HCT116 (cell line): ENCODE measurements at regions not wholly inside any gene's neighbourhood (a gene's known extent, or its start where the extent isn't known, plus 50 kb on each side); places are given as distances from the start of the nearest gene placed in this dataset.

Source experiments
- ATAC-seq: fragments of 200-7000 bp; cut with Tn5 transposase; 2 replicates; pipeline ENCODE4 v1.9.1; 2020; ENCODE audit warnings: mild to moderate bottlenecking, moderate library complexity
- BruUV-seq: library from RNA; stranded (reverse); fragments of 400-500 nt; replicated peaks from 2 replicates; lab custom pipeline; 2021; lab: Mats Ljungman, UMichigan
- CTCF ChIA-PET: fragments of 300-600 bp; sonication (Branson Sonifier 250); formaldehyde crosslinking; loops from one replicate; lab custom pipeline; 2021; ENCODE audit warnings: antibody characterized with exemption; lab: Charles Lee
- POLR2A ChIA-PET: fragments of 300-600, 350-600 bp; sonication (Branson Sonifier 250); formaldehyde crosslinking; loops from one replicate; lab custom pipeline; 2021; ENCODE audit warnings: antibody characterized with exemption; lab: Charles Lee
- RAD21 ChIA-PET, 2 experiments: fragments of 300-600 bp; sonication (Branson Sonifier 250); formaldehyde crosslinking; loops; one replicate each; lab custom pipeline; 2023; ENCODE audit warnings: low total read pairs in 2 of 2; ENCODE audit not compliant: uncharacterized antibody in 2 of 2, unreplicated experiment in 2 of 2, low non-redundant PET in 1 of 2; lab: Charles Lee
- DNase-seq: peaks from one replicate; pipeline ENCODE4 v3.0.0-alpha.2; 2010; ENCODE audit warnings: low read depth, low spot score
- H2AFZ ChIP-seq: fragments of 200-600 bp; shearing (Covaris generic), sonication (generic); 2 replicates; pipeline ENCODE4 v1.6.1; 2017; ENCODE audit warnings: low read depth, mixed run types, mixed read lengths, antibody characterized with exemption, low read length; ENCODE audit not compliant: poor library complexity, severe bottlenecking
- H3K27ac ChIP-seq: 2 replicates; pipeline ENCODE4 v1.5.1; 2012; ENCODE audit warnings: low read depth, low read length
- H3K27me3 ChIP-seq: fragments of 200-600 bp; sonication (generic); 2 replicates; pipeline ENCODE4 v1.6.1; 2016; ENCODE audit warnings: mixed run types, low read length, mixed read lengths; ENCODE audit not compliant: insufficient read depth
- H3K36me3 ChIP-seq, 2 experiments: fragments of 200-500 bp in 1 of 2; fragments of 200-600 bp in 1 of 2; sonication (Bioruptor generic) in 1 of 2; sonication (generic) in 1 of 2; 2 replicates each; pipeline versions ENCODE4 v1.5.1 to v1.6.1; 2014 to 2016; ENCODE audit warnings: low read length in 2 of 2, inconsistent platforms in 1 of 2, mixed read lengths in 1 of 2, mixed run types in 1 of 2; ENCODE audit not compliant: insufficient read depth in 2 of 2, control insufficient read depth in 1 of 2
- H3K4me1 ChIP-seq, 2 experiments: fragments of 200-600 bp in 1 of 2; sonication (generic) in 1 of 2; 2 replicates each; pipeline versions ENCODE4 v1.5.1 to v1.6.1; 2012 to 2017; ENCODE audit warnings: low read length in 2 of 2, inconsistent platforms in 1 of 2, mild to moderate bottlenecking in 1 of 2, mixed read lengths in 1 of 2, mixed run types in 1 of 2, moderate library complexity in 1 of 2; ENCODE audit not compliant: insufficient read depth in 2 of 2, control insufficient read depth in 1 of 2
- H3K4me2 ChIP-seq: fragments of 200-600 bp; sonication (generic); 2 replicates; pipeline ENCODE4 v1.6.1; 2017; ENCODE audit warnings: mixed run types, low read length, mixed read lengths
- H3K4me3 ChIP-seq, 2 experiments: fragments of 200-600 bp in 1 of 2; sonication (generic) in 1 of 2; replicated peaks in 1 of 2; 2 replicates each; pipeline ENCODE4 v1.5.1; 2011 to 2016; ENCODE audit warnings: low read length in 2 of 2, control low read depth in 1 of 2, low read depth in 1 of 2, mild to moderate bottlenecking in 1 of 2, mixed read lengths in 1 of 2, mixed run types in 1 of 2
- H3K79me2 ChIP-seq: fragments of 200-600 bp; sonication (generic); 2 replicates; pipeline ENCODE4 v1.6.1; 2017; ENCODE audit warnings: mild to moderate bottlenecking, mixed run types, low read length, moderate library complexity, mixed read lengths; ENCODE audit not compliant: insufficient read depth
- H3K9ac ChIP-seq: fragments of 200-600 bp; sonication (generic); 2 replicates; pipeline ENCODE4 v1.6.1; 2016; ENCODE audit warnings: low read length, mixed read lengths
- H3K9me2 ChIP-seq: fragments of 200-600 bp; sonication (generic), shearing (Covaris generic); 2 replicates; pipeline ENCODE4 v1.6.1; 2017; ENCODE audit warnings: mixed run types, mild to moderate bottlenecking, moderate library complexity; ENCODE audit not compliant: insufficient read depth
- H3K9me3 ChIP-seq, 2 experiments: fragments of 200-500 bp in 1 of 2; fragments of 200-600 bp in 1 of 2; sonication (Bioruptor generic) in 1 of 2; sonication (generic) in 1 of 2; 2 replicates each; pipeline ENCODE4 v1.6.1; 2014 to 2017; ENCODE audit warnings: low read length in 2 of 2, mixed read lengths in 2 of 2, inconsistent platforms in 1 of 2, low read depth in 1 of 2, mild to moderate bottlenecking in 1 of 2, mixed run types in 1 of 2, moderate library complexity in 1 of 2; ENCODE audit not compliant: control insufficient read depth in 1 of 2, insufficient read depth in 1 of 2
- H4K20me1 ChIP-seq: fragments of 200-600 bp; sonication (generic), shearing (Covaris generic); 2 replicates; pipeline ENCODE4 v1.6.1; 2017; ENCODE audit warnings: mixed run types, mild to moderate bottlenecking, moderate library complexity; ENCODE audit not compliant: insufficient read depth
- CBX3 ChIP-seq: IDR thresholded peaks from 2 replicates; pipeline ENCODE4 v1.6.1; 2012; ENCODE audit warnings: low read depth
- CEBPB ChIP-seq: IDR thresholded peaks from 2 replicates; pipeline ENCODE4 v1.6.1; 2012; ENCODE audit warnings: low read depth
- EGR1 ChIP-seq: IDR thresholded peaks from 2 replicates; pipeline ENCODE4 v1.6.1; 2012; ENCODE audit warnings: low read depth
- ELF1 ChIP-seq: IDR thresholded peaks from 2 replicates; pipeline ENCODE4 v1.6.1; 2012; ENCODE audit warnings: low read depth, borderline replicate concordance
- EZH2phosphoT487 ChIP-seq: fragments of 200-600 bp; IDR thresholded peaks from 2 replicates; pipeline ENCODE4 v1.6.1; 2018; ENCODE audit warnings: antibody characterized with exemption, borderline replicate concordance
- FOSL1 ChIP-seq: IDR thresholded peaks from 2 replicates; pipeline ENCODE4 v1.6.1; 2012; ENCODE audit warnings: low read depth
- JUND ChIP-seq: IDR thresholded peaks from 2 replicates; pipeline ENCODE4 v1.6.1; 2012
- MAX ChIP-seq: IDR thresholded peaks from 2 replicates; pipeline ENCODE4 v1.6.1; 2012
- POLR2A ChIP-seq: IDR thresholded peaks from 2 replicates; pipeline ENCODE4 v1.7.0; 2011; ENCODE audit warnings: borderline replicate concordance; ENCODE audit not compliant: insufficient read depth, insufficient read length; ENCODE audit errors: extremely low read depth
- POLR2AphosphoS5 ChIP-seq: IDR thresholded peaks from 2 replicates; pipeline ENCODE4 v1.6.1; 2011; ENCODE audit warnings: mild to moderate bottlenecking, low read depth, low read length, moderate library complexity
- SIN3A ChIP-seq: IDR thresholded peaks from 2 replicates; pipeline ENCODE4 v1.6.1; 2012; ENCODE audit warnings: low read depth
- TCF7L2 ChIP-seq: IDR thresholded peaks from 2 replicates; pipeline ENCODE4 v1.7.0; 2011; ENCODE audit warnings: borderline replicate concordance, inconsistent platforms; ENCODE audit not compliant: insufficient read depth, insufficient read length; ENCODE audit errors: extremely low read depth
- YY1 ChIP-seq: IDR thresholded peaks from 2 replicates; pipeline ENCODE4 v1.6.1; 2011; ENCODE audit warnings: low read length, low read depth, moderate library complexity, mild to moderate bottlenecking; ENCODE audit not compliant: insufficient replicate concordance; ENCODE audit errors: extremely low read depth
- ZBTB33 ChIP-seq: IDR thresholded peaks from 2 replicates; pipeline ENCODE4 v1.6.1; 2011; ENCODE audit warnings: mild to moderate bottlenecking, low read length, moderate library complexity; ENCODE audit not compliant: insufficient replicate concordance; ENCODE audit errors: extremely low read depth
- ZFX ChIP-seq: fragments of 450-650 bp; IDR thresholded peaks from 2 replicates; pipeline ENCODE4 v1.6.1; 2017
- intact Hi-C: fragments of 100-400 bp; cut with micrococcal nuclease; formaldehyde crosslinking; loops from 2 replicates; pipeline ENCODE4 v1.10.0; 2022
- TF ChIP-seq, protein P1 (sequence below), 3 experiments: fragments of 200-600 bp in 1 of 3; sonication (generic) in 1 of 3; IDR thresholded peaks in 2 of 3; conservative IDR thresholded peaks in 1 of 3; 2 replicates each; pipeline ENCODE4 v1.5.1; 2012 to 2017; ENCODE audit warnings: low read depth in 2 of 3, low read length in 2 of 3, antibody characterized with exemption in 1 of 3, borderline replicate concordance in 1 of 3, control low read depth in 1 of 3, mild to moderate bottlenecking in 1 of 3, mixed read lengths in 1 of 3, mixed run types in 1 of 3, moderate library complexity in 1 of 3; ENCODE audit not compliant: insufficient read depth in 1 of 3

DNA sequence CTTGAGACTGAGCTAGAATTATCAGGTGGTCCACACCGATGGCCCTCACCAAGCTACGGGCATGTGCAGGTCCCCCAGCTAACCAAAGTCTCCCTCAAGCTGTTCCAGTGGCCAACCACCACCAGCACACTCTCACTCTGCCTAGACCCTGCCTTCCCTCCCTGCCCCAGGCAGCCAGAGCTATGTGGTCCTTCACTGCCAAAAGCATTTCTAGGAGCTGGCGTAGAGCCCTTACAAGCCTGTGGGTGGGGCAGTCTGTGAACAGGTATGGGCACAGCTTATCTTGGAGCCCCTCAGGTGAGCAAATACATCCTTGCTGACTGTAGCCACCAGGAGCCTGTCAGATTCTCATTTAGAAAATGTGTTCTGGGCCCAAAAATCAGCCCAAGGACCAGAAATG is 159.8 kb upstream of the PPP2R3A start:
- intact Hi-C loops = no loop called here
- DNase-seq (no peak), ATAC-seq (no peak)
- no peak overlapping the region for H3K4me2 ChIP-seq
- H3K9me2 ChIP-seq = no peaks in the 10 kb centered on the region
- H3K27ac ChIP-seq = no peak overlapping the region
- ChIA-PET POLR2A (no interaction called here), CTCF (no interaction called here), RAD21 (no interaction called here)
- no peak overlapping the region for H2AFZ ChIP-seq
- H3K36me3 ChIP-seq = no peaks in the 10 kb centered on the region
- H3K4me1 ChIP-seq = no peaks in the 10 kb centered on the region
- H4K20me1 ChIP-seq = no peaks in the 10 kb centered on the region
- no peak for TF ChIP-seq POLR2A
- TF ChIP-seq MAX = no peak
- no peak for TF ChIP-seq FOSL1
- no peak for TF ChIP-seq EGR1
- H3K79me2 ChIP-seq = no peaks in the 10 kb centered on the region
- no peak overlapping the region for H3K4me3 ChIP-seq
- H3K9me3 ChIP-seq = no peaks in the 10 kb centered on the region
- peaks cover 40% of the 10 kb centered on the region; the same call in 1 of the 2 replicates for H3K27me3 ChIP-seq
- H3K9ac ChIP-seq = no peak overlapping the region
- BruUV-seq = no TSS peak

GRCh38 chr3:135806317-135806716 is 159.2 kb upstream of the PPP2R3A start:
- ChIA-PET RAD21 (no interaction called here), POLR2A (no interaction called here), CTCF (no interaction called here)
- Histone ChIP-seq H3K9me3 (no peaks in the 10 kb centered on the region), H3K36me3 (no peaks in the 10 kb centered on the region), H3K4me3 (no peak overlapping the region), H3K4me1 (no peaks in the 10 kb centered on the region), H3K79me2 (no peaks in the 10 kb centered on the region), H4K20me1 (no peaks in the 10 kb centered on the region), H3K27me3 (peaks cover 39% of the 10 kb centered on the region; the same call in 1 of the 2 replicates), H3K9ac (no peak overlapping the region), H3K9me2 (no peaks in the 10 kb centered on the region), H3K4me2 (no peak overlapping the region), H2AFZ (no peak overlapping the region), H3K27ac (no peak overlapping the region)
- DNase-seq (no peak), ATAC-seq (no peak)
- intact Hi-C loops = no loop called here
- no TSS peak for BruUV-seq
- TF ChIP-seq CBX3 (no peak), CEBPB (no peak), MAX (no peak), EZH2phosphoT487 (no peak), ELF1 (no peak), JUND (no peak), POLR2A (no peak), ZBTB33 (no peak), FOSL1 (no peak), EGR1 (no peak), SIN3A (no peak), YY1 (no peak), POLR2AphosphoS5 (no peak), ZFX (no peak), TCF7L2 (no peak)
- TF ChIP-seq, protein P1, sequence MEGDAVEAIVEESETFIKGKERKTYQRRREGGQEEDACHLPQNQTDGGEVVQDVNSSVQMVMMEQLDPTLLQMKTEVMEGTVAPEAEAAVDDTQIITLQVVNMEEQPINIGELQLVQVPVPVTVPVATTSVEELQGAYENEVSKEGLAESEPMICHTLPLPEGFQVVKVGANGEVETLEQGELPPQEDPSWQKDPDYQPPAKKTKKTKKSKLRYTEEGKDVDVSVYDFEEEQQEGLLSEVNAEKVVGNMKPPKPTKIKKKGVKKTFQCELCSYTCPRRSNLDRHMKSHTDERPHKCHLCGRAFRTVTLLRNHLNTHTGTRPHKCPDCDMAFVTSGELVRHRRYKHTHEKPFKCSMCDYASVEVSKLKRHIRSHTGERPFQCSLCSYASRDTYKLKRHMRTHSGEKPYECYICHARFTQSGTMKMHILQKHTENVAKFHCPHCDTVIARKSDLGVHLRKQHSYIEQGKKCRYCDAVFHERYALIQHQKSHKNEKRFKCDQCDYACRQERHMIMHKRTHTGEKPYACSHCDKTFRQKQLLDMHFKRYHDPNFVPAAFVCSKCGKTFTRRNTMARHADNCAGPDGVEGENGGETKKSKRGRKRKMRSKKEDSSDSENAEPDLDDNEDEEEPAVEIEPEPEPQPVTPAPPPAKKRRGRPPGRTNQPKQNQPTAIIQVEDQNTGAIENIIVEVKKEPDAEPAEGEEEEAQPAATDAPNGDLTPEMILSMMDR (IDR thresholded peaks at IDR 0.05 in 2 of 3, conservative IDR thresholded peaks at IDR 0.05 in 1 of 3; ENCODE audit: borderline replicate concordance in 1 of 3, insufficient read depth in 1 of 3, low read depth in 2 of 3, low read length in 2 of 3) = no peak
